Prostate gland (tissue), 2 donors: ENCODE measurements at regions not wholly inside any gene's neighbourhood (a gene's known extent, or its start where the extent isn't known, plus 50 kb on each side); places are given as distances from the start of the nearest gene placed in this dataset.

Experiments used
- CTCF ChIP-seq, 4 experiments: fragments of 200-600 bp in 2 of 4; fragments of 450-650 bp in 2 of 4; sonication (generic) in 2 of 4; IDR thresholded peaks; 1 replicate in 3 of 4; 2 replicates in 1 of 4; pipeline ENCODE4 v1.5.1; 2016 to 2019; ENCODE audit warnings: antibody characterized with exemption in 4 of 4, mild to moderate bottlenecking in 2 of 4, moderate library complexity in 2 of 4
- POLR2A ChIP-seq: fragments of 450-650 bp; IDR thresholded peaks from one replicate; pipeline ENCODE4 v1.6.1; 2016; ENCODE audit warnings: antibody characterized with exemption, mild to moderate bottlenecking
- POLR2AphosphoS5 ChIP-seq: sonication (generic); formaldehyde crosslinking; IDR thresholded peaks from one replicate; pipeline ENCODE4 v1.6.1; 2017; ENCODE audit warnings: antibody characterized with exemption

- TF ChIP-seq CTCF (IDR thresholded peaks at IDR 0.05): no peak
- no peak for TF ChIP-seq POLR2A
- no peak for TF ChIP-seq POLR2AphosphoS5
Measured at GRCh38 chr4:28117084-28117682, 1256.5 kb downstream of the STIM2 start.
